GM19463 (cell line): ENCODE measurements at regions not wholly inside any gene's neighbourhood (a gene's known extent, or its start where the extent isn't known, plus 50 kb on each side); places are given as distances from the start of the nearest gene placed in this dataset.
A peak's percentile ranks its signal among the peaks of the same experiment; 100 is the strongest.
"Not testable (repeated sequence)": the region's sequence is repeated elsewhere in the genome, so short reads cannot be mapped to it uniquely, and the experiment has no call there.

ENCODE experiments used
- ATAC-seq: cut with Tn5 transposase; IDR thresholded peaks from one replicate; pipeline ENCODE4 v1.9.1; 2021; ENCODE audit warnings: mild to moderate bottlenecking, moderate library complexity; ENCODE audit not compliant: unreplicated experiment

DNA sequence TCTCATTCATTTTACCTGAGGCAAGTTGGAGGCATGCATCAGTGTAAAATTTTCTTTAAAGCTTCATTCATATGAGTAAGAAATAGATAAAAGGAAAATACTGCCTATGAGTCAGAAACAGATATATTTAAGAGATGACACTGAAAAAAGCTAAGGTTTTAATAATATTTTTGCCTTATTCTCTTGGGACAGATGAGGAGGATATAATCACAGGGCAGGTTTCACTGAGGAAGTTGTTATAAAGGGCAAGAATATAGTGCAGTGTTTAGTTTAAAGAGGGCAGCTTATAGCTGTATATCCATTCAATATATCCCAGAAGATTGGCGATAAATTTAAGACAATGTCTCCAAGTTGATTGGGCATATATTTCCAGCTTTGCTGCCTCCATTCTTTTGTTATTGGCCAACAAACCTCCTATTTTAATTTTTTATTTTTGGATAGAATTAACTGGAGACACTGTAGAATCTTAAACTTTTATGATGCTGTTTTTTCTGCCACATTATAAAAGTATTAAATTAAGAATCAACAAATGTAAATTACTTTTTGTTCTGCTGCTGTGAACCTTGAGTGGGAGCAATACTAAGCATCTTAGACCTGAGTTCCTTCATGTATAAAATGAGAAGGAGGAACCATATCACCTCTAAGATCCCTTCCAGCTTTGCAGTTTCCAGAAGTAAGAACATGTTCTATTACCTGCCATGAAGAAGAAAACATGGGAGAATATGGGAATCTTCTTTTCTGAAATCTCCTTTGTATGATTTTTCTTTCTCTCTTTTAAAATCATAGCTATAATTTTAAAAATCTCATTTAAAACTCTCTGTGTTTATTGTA, 171.6 kb downstream of the S1PR1 start:
- peak; percentile 4 for ATAC-seq

DNA sequence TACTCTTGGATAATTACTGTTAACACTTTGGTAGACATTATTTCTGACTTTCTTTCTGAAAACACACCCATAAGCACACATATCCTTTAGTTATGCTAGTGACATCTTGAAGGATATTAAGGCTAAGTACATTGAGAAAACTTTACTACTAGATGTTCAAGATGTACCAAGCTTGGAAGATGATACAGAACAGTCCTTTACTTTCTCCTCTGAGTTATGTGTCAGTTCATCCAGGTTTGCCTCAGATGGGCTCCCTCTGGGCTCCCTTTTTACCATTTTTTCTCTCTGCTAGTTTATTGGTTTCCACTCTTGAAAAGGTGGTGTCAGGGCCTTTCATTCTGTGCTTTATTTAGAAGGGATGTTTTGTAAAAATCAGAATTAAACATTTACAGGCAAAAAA, 172.3 kb downstream of the S1PR1 start:
- ATAC-seq, result no peak

DNA sequence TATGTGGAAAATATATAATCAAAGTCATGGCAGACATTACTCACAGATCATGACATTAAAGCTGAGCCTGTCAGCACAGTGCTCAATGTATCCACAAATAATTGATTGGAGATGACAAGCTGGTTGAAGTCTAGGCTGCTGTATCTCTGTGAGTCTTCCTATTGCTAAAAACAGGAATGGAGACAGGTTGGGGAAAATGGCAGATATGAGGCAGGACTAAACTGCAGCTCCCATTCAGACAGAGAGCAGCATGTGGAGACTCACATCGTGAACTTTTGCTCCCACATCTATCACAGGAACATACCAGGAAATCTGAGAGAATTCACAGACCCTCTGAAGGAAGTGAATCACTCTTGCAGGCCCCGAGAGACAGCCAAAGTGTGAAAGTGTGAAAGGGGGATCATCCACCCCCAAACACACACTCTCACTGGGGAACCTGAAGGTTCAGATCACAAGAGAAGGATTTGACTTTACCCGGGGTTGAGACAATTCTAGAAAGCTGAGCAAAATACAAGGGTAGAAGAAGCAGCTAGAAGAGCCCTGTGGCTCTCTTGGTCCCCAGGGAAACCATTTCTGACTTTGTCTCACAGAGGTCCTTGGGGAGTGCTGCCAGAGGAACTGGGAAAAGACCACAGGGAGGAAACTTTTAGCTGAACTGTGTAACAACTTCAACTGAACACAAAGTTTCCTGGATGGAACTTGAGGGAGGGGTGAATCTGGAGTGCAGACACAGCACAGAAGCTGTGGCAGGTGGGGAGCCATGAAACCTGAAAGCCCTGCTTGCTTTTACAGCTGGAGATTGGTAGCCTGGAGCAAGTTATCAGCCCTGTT, 173.4 kb downstream of the S1PR1 start:
- peak; percentile 41 for ATAC-seq

DNA sequence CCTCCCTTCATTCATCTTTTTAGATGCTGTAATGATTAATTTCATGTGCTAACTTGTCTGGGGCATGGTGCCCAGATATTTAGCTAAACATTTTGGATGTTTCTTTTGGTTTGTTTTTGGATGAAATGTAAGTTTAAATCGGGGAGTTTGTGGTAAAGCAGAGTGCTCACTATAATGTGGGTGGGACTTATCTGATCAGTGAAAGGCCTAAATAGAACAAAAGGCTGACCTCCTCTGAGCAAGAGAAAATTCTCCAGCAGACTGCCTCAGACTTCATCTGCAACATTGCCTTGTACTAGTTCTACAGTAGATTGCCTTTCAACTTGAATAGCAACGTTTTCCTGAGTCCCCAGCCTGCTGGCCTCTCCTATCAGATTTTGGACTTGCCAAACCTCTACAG, 183.6 kb downstream of the S1PR1 start:
- ATAC-seq, result no peak

DNA sequence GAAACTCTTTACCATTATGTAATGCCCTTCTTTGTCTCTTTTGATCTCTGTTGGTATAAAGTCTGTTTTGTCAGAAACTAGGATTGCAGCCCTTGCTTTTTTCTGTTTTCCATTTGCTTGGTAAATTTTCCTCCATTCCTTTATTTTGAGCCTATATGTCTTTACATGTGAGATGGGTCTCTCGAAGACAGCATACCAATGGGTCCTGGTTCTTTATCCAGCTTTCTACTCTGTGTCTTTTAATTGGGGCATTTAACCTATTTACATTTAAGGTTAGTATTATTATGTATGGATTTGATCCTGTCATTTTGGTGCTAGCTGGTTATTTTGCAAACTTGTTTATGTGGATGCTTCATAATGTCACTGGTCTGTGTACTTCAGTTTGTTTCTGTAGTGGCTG, 191.3 kb downstream of the S1PR1 start:
- not testable (repeated sequence) for ATAC-seq

DNA sequence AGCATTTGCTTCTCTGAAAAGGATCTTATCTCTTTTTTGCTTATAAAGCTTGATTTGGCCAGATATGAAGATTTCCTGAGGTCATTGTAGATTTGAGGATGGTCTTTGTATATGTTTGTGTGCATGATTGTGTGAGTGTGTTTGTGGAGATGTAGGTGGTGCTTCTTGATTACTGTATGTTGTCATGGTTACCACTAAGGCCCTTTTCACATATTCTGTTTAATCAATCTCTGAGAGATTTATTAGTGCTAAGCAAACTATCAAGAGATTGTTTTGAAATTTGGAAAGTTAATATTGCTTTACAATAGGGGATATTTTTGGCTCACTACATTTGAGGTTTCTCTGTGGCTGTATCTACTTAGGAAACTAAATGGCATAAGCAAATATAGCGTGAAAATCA, 191.7 kb downstream of the S1PR1 start:
- ATAC-seq, result no peak

DNA sequence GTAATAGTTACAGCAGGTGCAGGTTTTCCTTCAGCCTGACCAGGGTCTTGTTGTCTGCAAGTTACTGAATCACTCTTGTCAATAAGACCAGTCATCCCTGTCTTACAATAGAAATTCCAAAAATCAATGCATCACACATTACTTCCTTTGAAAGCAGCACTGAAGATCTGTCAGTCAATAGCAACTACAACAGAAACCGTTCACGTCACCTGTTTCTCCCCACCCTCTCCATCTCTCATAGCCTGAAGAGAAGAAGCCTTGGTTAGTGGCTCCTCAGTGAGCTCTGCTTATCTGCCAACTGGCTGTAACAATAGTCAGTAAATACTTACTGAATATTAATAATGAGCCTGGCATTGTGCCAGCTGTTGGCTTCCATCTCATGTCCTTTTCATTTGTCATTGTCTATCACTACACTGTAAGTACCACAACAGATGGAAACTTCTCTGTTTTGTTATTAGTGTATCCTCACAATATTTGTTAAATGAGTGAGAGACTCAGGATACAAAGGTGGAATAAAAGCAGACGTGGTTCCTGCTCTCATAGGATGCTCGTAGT, 195.2 kb downstream of the S1PR1 start:
- peak; percentile 66 for ATAC-seq

DNA sequence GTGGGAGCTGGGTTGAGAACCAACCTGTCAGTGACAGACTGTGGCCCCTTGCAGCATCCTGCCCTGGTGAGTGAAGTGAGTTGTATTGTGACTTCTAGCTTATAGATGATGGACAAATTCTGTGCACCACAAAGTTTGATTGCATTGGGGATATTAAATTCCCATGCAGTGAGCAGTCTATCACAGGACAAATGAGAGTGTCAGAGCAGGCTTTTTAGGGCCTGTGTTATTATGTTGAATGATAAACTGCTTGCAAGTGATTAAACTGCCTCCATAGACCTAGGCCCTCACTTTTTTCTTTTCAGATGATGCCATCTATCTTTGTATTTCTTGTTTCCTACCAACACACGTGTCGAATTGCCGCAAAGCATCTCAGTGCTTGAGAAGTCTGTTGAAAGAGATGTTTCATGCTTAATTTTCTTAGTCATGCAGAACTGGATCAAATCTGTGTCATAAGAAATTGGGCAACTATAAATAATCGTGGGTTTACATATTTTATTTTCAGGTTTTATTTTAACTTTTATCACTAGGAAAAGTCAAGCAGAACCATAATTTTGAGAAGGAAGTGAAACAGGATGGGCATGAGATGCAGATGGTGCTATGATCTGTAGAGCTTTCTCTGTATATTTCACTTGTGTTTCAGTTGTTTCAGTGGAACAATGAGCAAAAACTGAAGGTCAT, 199.2 kb downstream of the S1PR1 start:
- ATAC-seq, result peak; percentile 46

GRCh38 chr1:101437800-101438199, 201.0 kb downstream of the S1PR1 start:
- ATAC-seq, result no peak

GRCh38 chr1:101438359-101438758, 201.5 kb downstream of the S1PR1 start:
- ATAC-seq, result peak; percentile 49

DNA sequence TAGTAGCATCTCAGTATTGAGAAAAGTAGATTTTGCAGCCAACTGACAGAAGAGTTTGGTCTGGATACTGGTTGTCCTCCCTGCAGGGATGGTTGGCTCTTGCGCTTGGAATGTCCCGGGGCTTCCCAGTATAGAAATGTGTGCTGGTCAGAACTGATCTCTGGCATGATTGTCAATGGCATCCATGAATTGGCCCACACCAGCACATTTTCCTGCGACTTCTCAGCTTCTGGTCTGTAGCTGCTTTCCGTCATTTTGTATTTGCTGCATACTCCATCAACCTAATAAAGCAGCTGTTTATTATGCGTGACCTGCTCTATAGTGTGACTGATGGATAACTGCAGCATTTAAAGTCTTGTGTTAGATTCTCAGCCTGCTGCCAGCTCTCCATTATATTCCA, 203.7 kb downstream of the S1PR1 start:
- no peak for ATAC-seq

- ATAC-seq, result peak; percentile 40
Measured at GRCh38 chr1:101444381-101444780, 207.6 kb downstream of the S1PR1 start.

DNA sequence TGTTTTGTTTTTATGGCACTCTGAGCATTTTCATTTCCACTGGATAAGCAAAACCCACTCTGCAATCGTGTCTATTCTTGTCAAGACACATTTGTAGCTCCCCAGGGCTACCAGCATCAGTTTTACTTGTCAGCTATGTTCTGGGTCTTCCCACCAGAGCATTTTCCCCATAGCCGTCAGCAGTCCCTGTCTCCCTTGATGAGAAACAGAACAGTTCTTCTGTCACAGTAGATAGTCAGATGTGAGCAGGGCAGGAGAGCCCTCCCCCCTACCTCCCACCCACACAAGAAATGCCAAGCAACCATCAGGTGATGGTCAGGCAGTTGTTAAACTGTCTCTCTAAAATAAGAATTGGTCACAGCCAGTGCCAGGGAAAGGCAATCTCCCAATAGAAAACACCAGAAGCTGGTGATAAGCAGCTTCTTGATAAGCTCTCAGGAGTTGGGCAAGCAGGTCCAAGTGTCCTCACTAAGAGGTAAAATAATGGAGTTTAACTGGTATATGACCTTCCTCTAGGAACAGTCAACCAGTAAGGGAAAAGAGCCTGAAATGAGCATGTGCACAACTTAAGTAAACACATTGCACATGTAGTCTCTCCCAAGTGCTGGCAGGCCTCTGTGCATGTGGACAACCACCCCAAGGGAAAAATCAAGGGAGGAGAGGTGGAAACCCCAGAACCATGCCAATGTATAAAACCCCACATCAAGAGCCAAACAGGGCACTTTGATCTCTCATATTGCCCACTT, 208.2 kb downstream of the S1PR1 start:
- ATAC-seq, result peak; percentile 37

- no peak for ATAC-seq
Measured at GRCh38 chr1:101448018-101448417, 211.2 kb downstream of the S1PR1 start.

DNA sequence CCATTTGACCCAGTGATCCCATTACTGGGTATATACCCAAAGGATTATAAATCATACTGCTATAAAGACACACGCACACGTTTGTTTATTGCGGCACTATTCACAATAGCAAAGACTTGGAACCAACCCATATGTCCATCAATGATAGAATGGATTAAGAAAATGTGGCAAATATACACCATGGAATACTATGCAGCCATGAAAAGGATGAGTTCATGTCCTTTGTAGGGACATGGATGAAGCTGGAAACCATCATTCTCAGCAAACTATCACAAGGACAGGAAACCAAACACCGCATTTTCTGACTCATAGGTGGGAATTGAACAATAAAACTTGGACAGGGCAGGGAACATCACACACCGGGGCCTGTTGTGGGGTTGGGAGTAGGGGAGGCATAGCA, 213.9 kb downstream of the S1PR1 start:
- not testable (repeated sequence) for ATAC-seq

DNA sequence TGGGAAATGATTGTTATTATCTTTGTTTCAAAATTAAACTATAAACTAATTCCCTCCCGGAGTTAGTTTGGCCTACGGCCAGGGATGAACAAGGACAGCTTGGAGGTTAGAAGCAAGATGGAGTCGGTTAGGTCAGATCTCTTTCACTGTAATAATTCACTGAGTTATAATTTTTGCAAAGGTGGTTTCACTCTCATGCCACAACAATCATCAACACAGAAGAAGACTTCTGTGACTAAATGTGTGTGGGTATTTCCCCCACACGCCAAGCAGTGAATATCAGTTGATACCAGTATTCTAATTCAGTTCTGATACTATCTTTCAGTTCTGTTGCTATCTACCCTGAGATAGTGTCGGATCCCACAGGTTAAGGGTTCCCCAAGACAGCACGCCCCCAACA, 215.1 kb downstream of the S1PR1 start:
- ATAC-seq, result peak; percentile 64

DNA sequence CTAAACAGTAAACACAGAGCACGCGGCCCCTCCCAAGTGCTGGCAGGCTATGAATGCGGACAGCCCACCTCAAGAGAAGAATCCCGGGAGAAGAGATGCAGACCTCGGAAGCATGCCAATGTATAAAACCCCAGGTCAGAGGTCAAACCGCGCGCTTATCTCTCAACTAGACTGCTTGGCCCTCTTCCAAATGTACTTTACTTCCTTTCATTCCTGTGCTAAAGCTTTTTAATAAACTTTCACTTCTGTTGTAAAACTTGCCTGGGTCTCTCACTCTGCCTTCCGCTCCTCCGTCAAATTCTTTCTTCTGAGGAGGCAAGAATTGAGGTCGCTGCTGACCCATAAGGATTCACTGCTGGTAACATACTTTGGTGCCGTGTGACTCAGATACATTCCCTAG, 216.0 kb downstream of the S1PR1 start:
- ATAC-seq, result no peak

DNA sequence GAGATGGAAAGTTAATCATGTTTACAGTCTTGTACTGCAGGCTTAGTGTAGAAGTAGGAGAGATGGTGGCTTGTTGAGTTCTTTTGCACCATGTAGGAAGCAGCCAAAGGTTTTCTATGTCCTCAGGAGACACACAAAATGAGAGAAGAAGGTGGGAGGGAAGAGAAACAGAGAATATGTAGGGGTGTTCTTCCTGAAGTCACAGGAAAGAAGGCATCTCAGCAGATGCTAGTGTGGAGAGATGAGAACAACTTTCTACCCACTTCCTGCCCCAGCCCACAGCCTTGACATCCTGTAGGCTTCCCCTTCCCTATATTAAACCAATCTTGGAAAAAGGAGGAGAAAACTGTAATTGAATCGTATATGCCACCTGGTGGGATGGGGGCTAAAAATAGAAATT, 217.0 kb downstream of the S1PR1 start:
- ATAC-seq, result peak; percentile 52

- ATAC-seq, result no peak
Measured at GRCh38 chr1:101455166-101455565, 218.3 kb downstream of the S1PR1 start.

GRCh38 chr1:101460739-101461138, 223.9 kb downstream of the S1PR1 start:
- no peak for ATAC-seq

DNA sequence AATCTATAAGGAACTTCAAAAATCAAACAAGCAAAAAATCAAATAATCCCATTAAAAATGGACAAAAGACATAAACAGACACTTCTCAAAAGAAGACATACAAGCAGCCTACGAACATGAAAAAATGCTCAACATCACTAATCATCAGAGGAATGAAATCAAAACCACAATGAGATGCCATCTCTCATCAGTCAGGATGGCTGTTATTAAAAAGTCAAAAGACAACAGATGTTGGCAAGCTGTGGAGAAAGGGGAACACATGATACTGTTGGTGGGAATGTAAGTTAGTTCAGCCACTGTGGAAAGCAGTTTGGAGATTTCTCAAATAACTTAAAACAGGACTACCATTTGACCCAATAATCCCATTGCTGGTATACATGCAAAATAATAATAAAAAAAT, 226.4 kb downstream of the S1PR1 start:
- ATAC-seq, result no peak
